Fibroblast of lung (primary cell): ENCODE measurements at regions not wholly inside any gene's neighbourhood (a gene's known extent, or its start where the extent isn't known, plus 50 kb on each side); places are given as distances from the start of the nearest gene placed in this dataset.
"Not testable (repeated sequence)": the region's sequence is repeated elsewhere in the genome, so short reads cannot be mapped to it uniquely, and the experiment has no call there.

Experiments used
- DNase-seq, 2 donors: peaks; one replicate each; pipeline versions ENCODE4 v3.0.0 to v3.0.0-alpha.2; 2010; ENCODE audit warnings: low read depth in 2 of 2
- H2AFZ ChIP-seq: 2 replicates; pipeline ENCODE4 v1.5.1; 2012; ENCODE audit warnings: low read length, control low read depth, inconsistent platforms
- H3K27ac ChIP-seq: 2 replicates; pipeline ENCODE4 v1.5.1; 2011; ENCODE audit warnings: low read length, control low read depth; ENCODE audit not compliant: insufficient read depth
- H3K27me3 ChIP-seq: 2 replicates; pipeline ENCODE4 v1.5.1; 2011; ENCODE audit warnings: mild to moderate bottlenecking, low read length; ENCODE audit not compliant: control insufficient read depth, insufficient read depth
- H3K36me3 ChIP-seq: 2 replicates; pipeline ENCODE4 v1.5.1; 2011; ENCODE audit warnings: low read length; ENCODE audit not compliant: control insufficient read depth, insufficient read depth
- H3K4me1 ChIP-seq: 2 replicates; pipeline ENCODE4 v1.5.1; 2011; ENCODE audit warnings: low read length; ENCODE audit not compliant: control insufficient read depth, insufficient read depth; ENCODE audit errors: extremely low read depth
- H3K4me2 ChIP-seq: 2 replicates; pipeline ENCODE4 v1.5.1; 2011; ENCODE audit warnings: low read length, control low read depth; ENCODE audit not compliant: insufficient read depth; ENCODE audit errors: extremely low read depth
- H3K4me3 ChIP-seq, 4 experiments: fragments of 200-600 bp in 1 of 4; sonication (generic) in 1 of 4; replicated peaks in 1 of 4; 2 replicates each; pipeline ENCODE4 v1.5.1; 2011 to 2016; ENCODE audit warnings: low read length in 4 of 4, low read depth in 3 of 4, mild to moderate bottlenecking in 3 of 4, control low read depth in 2 of 4, inconsistent platforms in 1 of 4, mixed read lengths in 1 of 4; ENCODE audit not compliant: insufficient read depth in 1 of 4; ENCODE audit errors: control extremely low read depth in 1 of 4
- H3K79me2 ChIP-seq: 2 replicates; pipeline ENCODE4 v1.5.1; 2012; ENCODE audit warnings: mild to moderate bottlenecking, low read length, inconsistent platforms; ENCODE audit not compliant: control insufficient read depth, insufficient read depth
- H3K9ac ChIP-seq: 2 replicates; pipeline ENCODE4 v1.5.1; 2011; ENCODE audit warnings: mild to moderate bottlenecking, low read length, control low read depth; ENCODE audit not compliant: insufficient read depth
- H3K9me3 ChIP-seq: 2 replicates; pipeline ENCODE4 v1.5.1; 2012; ENCODE audit warnings: low read depth, low read length; ENCODE audit not compliant: control insufficient read depth, insufficient read depth
- H4K20me1 ChIP-seq: 2 replicates; pipeline ENCODE4 v1.5.1; 2011; ENCODE audit warnings: low read length; ENCODE audit not compliant: control insufficient read depth, insufficient read depth; ENCODE audit errors: extremely low read depth
- CTCF ChIP-seq, 2 donors: IDR thresholded peaks in 1 of 2; conservative IDR thresholded peaks in 1 of 2; 1 replicate in 1 of 2; 2 replicates in 1 of 2; pipeline ENCODE4 v1.5.1; 2011 to 2012; ENCODE audit warnings: low read length in 2 of 2, control low read depth in 1 of 2, inconsistent platforms in 1 of 2, low read depth in 1 of 2, mild to moderate bottlenecking in 1 of 2
- EZH2 ChIP-seq: IDR thresholded peaks from 2 replicates; pipeline ENCODE4 v1.5.1; 2012; ENCODE audit warnings: low read length, control low read depth, mild to moderate bottlenecking; ENCODE audit errors: missing control alignments

- H3K36me3 ChIP-seq: no peaks in the 10 kb centered on the region
These were observed 107.7 kb upstream of the DNAJC10 start for GRCh38 chr2:182608181-182608845.

GRCh38 chr2:182609005-182609404 lies 107.1 kb upstream of the DNAJC10 start:
- H4K20me1 ChIP-seq, H3K9ac ChIP-seq, H3K27me3 ChIP-seq, H3K4me1 ChIP-seq, DNase-seq, H2AFZ ChIP-seq, H3K9me3 ChIP-seq, H3K79me2 ChIP-seq, H3K4me3 ChIP-seq, H3K27ac ChIP-seq, H3K36me3 ChIP-seq, H3K4me2 ChIP-seq: not testable (repeated sequence)

More at GRCh38 chr2:182608181-182608845, 107.7 kb upstream of the DNAJC10 start:
- no peak for TF ChIP-seq EZH2
- no peak for TF ChIP-seq CTCF (conservative IDR thresholded peaks at IDR 0.05 in 1 of 2, IDR thresholded peaks at IDR 0.05 in 1 of 2; ENCODE audit: low read depth in 1 of 2, low read length in 2 of 2)
- Histone ChIP-seq H3K4me1 (no peaks in the 10 kb centered on the region), H3K9me3 (no peaks in the 10 kb centered on the region), H3K27me3 (no peaks in the 10 kb centered on the region), H3K27ac (no peak overlapping the region), H3K4me3 (no peak overlapping the region), H3K4me2 (no peak overlapping the region), H2AFZ (no peak overlapping the region), H4K20me1 (no peaks in the 10 kb centered on the region), H3K9ac (no peak overlapping the region), H3K79me2 (no peaks in the 10 kb centered on the region)
- no peak for DNase-seq

- no peak overlapping the region for H2AFZ ChIP-seq
- no peak overlapping the region for H3K4me2 ChIP-seq
- no peaks in the 10 kb centered on the region for H3K27me3 ChIP-seq
- no peaks in the 10 kb centered on the region for H3K4me1 ChIP-seq
- H3K9ac ChIP-seq: no peak overlapping the region
- H3K79me2 ChIP-seq: no peaks in the 10 kb centered on the region
- no peaks in the 10 kb centered on the region for H3K9me3 ChIP-seq
- TF ChIP-seq EZH2 (no peak), CTCF (conservative IDR thresholded peaks at IDR 0.05 in 1 of 2, IDR thresholded peaks at IDR 0.05 in 1 of 2; ENCODE audit: low read depth in 1 of 2, low read length in 2 of 2) (no peak)
- H3K36me3 ChIP-seq: no peaks in the 10 kb centered on the region
- no peak overlapping the region for H3K4me3 ChIP-seq
- DNase-seq: no peak
- no peaks in the 10 kb centered on the region for H4K20me1 ChIP-seq
- H3K27ac ChIP-seq: no peak overlapping the region
These were observed 105.8 kb upstream of the DNAJC10 start for GRCh38 chr2:182610231-182610630.
